ENCODE measurements at regions not wholly inside any gene's neighbourhood (a gene's known extent, or its start where the extent isn't known, plus 50 kb on each side); places are given as distances from the start of the nearest gene placed in this dataset.

GRCh38 chr1:30174499-30174898 is 548.9 kb downstream of the MATN1 start:
- no peak for TF ChIP-seq GATA3 (IDR thresholded peaks at IDR 0.05; ENCODE audit: low read depth, low read length)
- TF ChIP-seq GATA2 (IDR thresholded peaks at IDR 0.05; ENCODE audit: low read depth, low read length): no peak

All from SH-SY5Y (cell line).